Lung (tissue), 11 donors: ENCODE measurements at regions not wholly inside any gene's neighbourhood (a gene's known extent, or its start where the extent isn't known, plus 50 kb on each side); places are given as distances from the start of the nearest gene placed in this dataset.

Experiments
- ATAC-seq: fragments of 200-7000 bp; cut with Tn5 transposase; one replicate; pipeline ENCODE4 v1.9.1; 2020; ENCODE audit warnings: moderate number of reproducible peaks; ENCODE audit not compliant: insufficient read depth, low FRiP score
- DNase-seq, 3 donors: peaks; one replicate each; pipeline ENCODE4 v3.0.0-alpha.2; 2013 to 2017
- H3K27ac ChIP-seq, 2 donors: one replicate each; pipeline ENCODE4 v1.5.1; 2013; ENCODE audit warnings: mild to moderate bottlenecking in 2 of 2, moderate library complexity in 2 of 2, control low read depth in 1 of 2, inconsistent platforms in 1 of 2, low read depth in 1 of 2, low read length in 1 of 2
- H3K27me3 ChIP-seq, 3 donors: one replicate each; pipeline ENCODE4 v1.5.1; 2013; ENCODE audit warnings: low read length in 2 of 3; ENCODE audit not compliant: control insufficient read depth in 3 of 3, insufficient read depth in 3 of 3
- H3K36me3 ChIP-seq, 4 donors: one replicate each; pipeline ENCODE4 v1.5.1; 2013; ENCODE audit warnings: low read length in 4 of 4, mild to moderate bottlenecking in 1 of 4, moderate library complexity in 1 of 4; ENCODE audit not compliant: control insufficient read depth in 4 of 4, insufficient read depth in 4 of 4
- H3K4me1 ChIP-seq, 5 donors: one replicate each; pipeline ENCODE4 v1.5.1; 2013; ENCODE audit warnings: low read length in 5 of 5, mild to moderate bottlenecking in 2 of 5, moderate library complexity in 1 of 5; ENCODE audit not compliant: control insufficient read depth in 5 of 5, insufficient read depth in 5 of 5
- H3K4me3 ChIP-seq: one replicate; pipeline ENCODE4 v1.5.1; 2013; ENCODE audit warnings: mild to moderate bottlenecking, control low read depth, moderate library complexity
- H3K9ac ChIP-seq, 2 donors: one replicate each; pipeline ENCODE4 v1.5.1; 2013; ENCODE audit warnings: low read length in 2 of 2, control low read depth in 1 of 2; ENCODE audit not compliant: insufficient read depth in 1 of 2
- H3K9me3 ChIP-seq, 4 donors: one replicate each; pipeline ENCODE4 v1.5.1; 2013; ENCODE audit warnings: low read length in 3 of 4, mild to moderate bottlenecking in 1 of 4, moderate library complexity in 1 of 4; ENCODE audit not compliant: control insufficient read depth in 4 of 4, insufficient read depth in 3 of 4
- WGBS, 2 donors: extraction: QIAGEN DNeasy Blood & Tissue Kit; methylation state at CpG; one replicate each; pipeline ENCODE4 v1.1.7; 2013; 5-methylcytosine and 5-hydroxymethylcytosine counted together
- TF ChIP-seq, protein P1 (sequence below): IDR thresholded peaks from 2 replicates; pipeline ENCODE4 v1.5.1; 2012; ENCODE audit warnings: mild to moderate bottlenecking; ENCODE audit errors: control extremely low read depth, extremely low read depth
- donor health status: control.
- donor health status: control.
- donor health status: Bipolar disorder and iron deficiency.
- donor health status: healthy.
- donor health status: DM: yes; HTN: yes; CAD: no.

DNA sequence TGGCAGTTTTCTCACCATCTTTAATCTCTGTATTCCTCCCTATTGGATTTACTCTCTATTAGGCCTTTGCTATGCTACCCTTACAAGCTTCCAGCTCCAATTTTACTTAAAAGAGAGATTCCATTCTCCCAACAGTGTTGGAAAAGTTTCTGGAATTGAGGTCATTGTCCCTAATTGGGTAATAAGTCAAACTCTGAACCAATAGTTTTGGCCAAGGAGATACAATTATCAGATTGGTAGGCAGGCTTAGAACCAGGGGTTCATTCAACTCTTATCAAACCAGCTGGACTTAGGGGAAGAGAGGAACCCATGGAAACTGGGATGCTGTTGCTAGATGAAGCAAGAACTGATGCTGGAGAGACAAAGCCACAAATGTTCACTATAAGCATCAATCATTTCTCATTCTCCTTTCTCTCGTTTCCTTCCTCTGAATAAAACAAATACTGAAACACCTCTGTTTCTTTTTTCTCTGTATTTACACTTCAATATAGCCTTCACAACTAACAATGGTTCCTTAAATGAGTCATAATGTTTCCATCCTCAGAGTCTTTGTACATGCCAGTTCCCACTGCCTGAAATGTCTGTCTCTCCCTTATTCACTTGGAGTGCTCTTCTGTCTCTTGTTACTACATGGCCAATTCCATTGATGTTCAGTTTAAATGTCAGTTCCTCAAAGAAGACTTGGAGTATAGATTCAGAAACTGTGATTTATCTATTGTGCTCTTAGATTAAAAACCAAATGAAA is 587.3 kb downstream of the GABRG2 start:
- TF ChIP-seq, protein P1, sequence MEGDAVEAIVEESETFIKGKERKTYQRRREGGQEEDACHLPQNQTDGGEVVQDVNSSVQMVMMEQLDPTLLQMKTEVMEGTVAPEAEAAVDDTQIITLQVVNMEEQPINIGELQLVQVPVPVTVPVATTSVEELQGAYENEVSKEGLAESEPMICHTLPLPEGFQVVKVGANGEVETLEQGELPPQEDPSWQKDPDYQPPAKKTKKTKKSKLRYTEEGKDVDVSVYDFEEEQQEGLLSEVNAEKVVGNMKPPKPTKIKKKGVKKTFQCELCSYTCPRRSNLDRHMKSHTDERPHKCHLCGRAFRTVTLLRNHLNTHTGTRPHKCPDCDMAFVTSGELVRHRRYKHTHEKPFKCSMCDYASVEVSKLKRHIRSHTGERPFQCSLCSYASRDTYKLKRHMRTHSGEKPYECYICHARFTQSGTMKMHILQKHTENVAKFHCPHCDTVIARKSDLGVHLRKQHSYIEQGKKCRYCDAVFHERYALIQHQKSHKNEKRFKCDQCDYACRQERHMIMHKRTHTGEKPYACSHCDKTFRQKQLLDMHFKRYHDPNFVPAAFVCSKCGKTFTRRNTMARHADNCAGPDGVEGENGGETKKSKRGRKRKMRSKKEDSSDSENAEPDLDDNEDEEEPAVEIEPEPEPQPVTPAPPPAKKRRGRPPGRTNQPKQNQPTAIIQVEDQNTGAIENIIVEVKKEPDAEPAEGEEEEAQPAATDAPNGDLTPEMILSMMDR: no peak
- ATAC-seq (no peak), DNase-seq (no peak)
- Histone ChIP-seq H3K4me3 (no peak overlapping the region), H3K36me3 (no peaks in the 10 kb centered on the region), H3K27ac (no peak overlapping the region), H3K9ac (no peak overlapping the region), H3K4me1 (no peaks in the 10 kb centered on the region), H3K27me3 (no peaks in the 10 kb centered on the region), H3K9me3 (peaks cover 0 to 3% (median 0%) of the 10 kb centered on the region in 4 donors)
- WGBS, 2 donors: 43 to 70% methylated on average over 1 of the region's 1 CpG

GRCh38 chr5:162657076-162657475 is 589.5 kb downstream of the GABRG2 start:
- Histone ChIP-seq H3K36me3 (no peaks in the 10 kb centered on the region), H3K27me3 (no peaks in the 10 kb centered on the region), H3K9ac (no peak overlapping the region), H3K4me3 (no peak overlapping the region), H3K4me1 (no peaks in the 10 kb centered on the region), H3K9me3 (peaks cover 0 to 3% (median 0%) of the 10 kb centered on the region in 4 donors), H3K27ac (no peak overlapping the region)
- ATAC-seq (no peak), DNase-seq (no peak)
- 56 to 75% methylated on average over 3 of the region's 3 CpGs for WGBS, 2 donors
- TF ChIP-seq, protein P1: no peak

DNA sequence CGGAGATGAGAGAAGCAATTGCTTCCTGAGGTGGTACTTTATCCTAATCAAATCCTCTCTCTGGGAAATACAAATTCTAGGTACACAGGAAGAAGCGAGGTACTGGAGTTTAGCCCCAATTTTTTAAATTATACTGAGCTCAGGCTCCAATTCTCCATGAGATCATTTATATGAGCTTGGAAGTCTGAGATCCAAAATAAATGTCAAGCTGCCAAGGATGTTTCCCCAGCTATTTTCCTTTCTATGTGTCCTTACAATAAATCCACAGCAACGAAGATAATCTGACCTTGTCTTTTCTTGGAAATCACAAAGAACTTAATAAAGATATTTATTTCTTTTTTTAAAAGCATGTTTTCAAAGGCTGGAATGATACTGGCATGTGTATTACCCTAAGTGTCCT is 597.3 kb downstream of the GABRG2 start:
- TF ChIP-seq, protein P1: no peak
- WGBS, 2 donors: 76 to 87% methylated on average over 3 of the region's 3 CpGs
- Histone ChIP-seq H3K27ac (no peak overlapping the region), H3K27me3 (no peaks in the 10 kb centered on the region), H3K4me3 (no peak overlapping the region), H3K36me3 (no peaks in the 10 kb centered on the region), H3K4me1 (no peaks in the 10 kb centered on the region), H3K9ac (no peak overlapping the region), H3K9me3 (no peaks in the 10 kb centered on the region)
- ATAC-seq (no peak), DNase-seq (no peak)

- TF ChIP-seq, protein P1: no peak
- no peak for ATAC-seq
These were observed 601.4 kb downstream of the GABRG2 start for GRCh38 chr5:162668926-162669325.

More at GRCh38 chr5:162668926-162669325, 601.4 kb downstream of the GABRG2 start:
- H3K27me3 ChIP-seq: no peaks in the 10 kb centered on the region
- DNase-seq: no peak
- no peak overlapping the region for H3K27ac ChIP-seq
- H3K9me3 ChIP-seq: peaks cover 0 to 2% (median 0%) of the 10 kb centered on the region in 4 donors
- H3K9ac ChIP-seq: no peak overlapping the region
- WGBS, 2 donors: 72 to 75% methylated on average over 3 of the region's 3 CpGs
- no peaks in the 10 kb centered on the region for H3K4me1 ChIP-seq
- no peaks in the 10 kb centered on the region for H3K36me3 ChIP-seq
- no peak overlapping the region for H3K4me3 ChIP-seq
